ENCODE measurements at regions not wholly inside any gene's neighbourhood (a gene's known extent, or its start where the extent isn't known, plus 50 kb on each side); places are given as distances from the start of the nearest gene placed in this dataset.

GRCh38 chr2:24439971-24440340, 51.1 kb upstream of the NCOA1 start:
- Histone ChIP-seq H3K9ac (ENCODE audit: insufficient read length) (no peak overlapping the region), H3K9me3 (ENCODE audit: low read depth, low read length) (no peaks in the 10 kb centered on the region), H3K27ac (no peak overlapping the region), H3K4me3 (no peak overlapping the region), H3K36me3 (ENCODE audit: insufficient read depth, low read length) (no peaks in the 10 kb centered on the region)
- DNase-seq (ENCODE audit: low read depth, low spot score), result no peak
- TF ChIP-seq EZH2 (IDR thresholded peaks at IDR 0.05), result no peak
- TF ChIP-seq POLR2AphosphoS5 (IDR thresholded peaks at IDR 0.05; ENCODE audit: borderline replicate concordance, low read depth, low read length), result no peak
- no peak for TF ChIP-seq FOXP2 (optimal IDR thresholded peaks at IDR 0.05; ENCODE audit: control extremely low read depth, extremely low read length, insufficient read depth)

- Histone ChIP-seq H3K9me3 (ENCODE audit: low read depth, low read length) (no peaks in the 10 kb centered on the region), H3K9ac (ENCODE audit: insufficient read length) (no peak overlapping the region), H3K4me3 (no peak overlapping the region), H3K36me3 (ENCODE audit: insufficient read depth, low read length) (no peaks in the 10 kb centered on the region), H3K27ac (no peak overlapping the region)
- DNase-seq (ENCODE audit: low read depth, low spot score), result no peak
- TF ChIP-seq POLR2AphosphoS5 (IDR thresholded peaks at IDR 0.05; ENCODE audit: borderline replicate concordance, low read depth, low read length) (no peak), EZH2 (IDR thresholded peaks at IDR 0.05) (no peak), FOXP2 (optimal IDR thresholded peaks at IDR 0.05; ENCODE audit: control extremely low read depth, extremely low read length, insufficient read depth) (no peak)
Observed at GRCh38 chr2:24439280-24439970, 51.6 kb upstream of the NCOA1 start.

GRCh38 chr2:24438106-24438505, 52.9 kb upstream of the NCOA1 start:
- no peak overlapping the region for H3K4me3 ChIP-seq
- H3K9me3 ChIP-seq (ENCODE audit: low read depth, low read length), result no peaks in the 10 kb centered on the region
- TF ChIP-seq POLR2AphosphoS5 (IDR thresholded peaks at IDR 0.05; ENCODE audit: borderline replicate concordance, low read depth, low read length) (no peak), FOXP2 (optimal IDR thresholded peaks at IDR 0.05; ENCODE audit: control extremely low read depth, extremely low read length, insufficient read depth) (no peak), EZH2 (IDR thresholded peaks at IDR 0.05) (no peak)
- DNase-seq (ENCODE audit: low read depth, low spot score), result no peak
- 0 out of 2 replicates have a peak overlapping the region, but pooled peaks have one; percentile 8 for H3K27ac ChIP-seq
- H3K36me3 ChIP-seq (ENCODE audit: insufficient read depth, low read length), result no peaks in the 10 kb centered on the region
- no peak overlapping the region for H3K9ac ChIP-seq (ENCODE audit: insufficient read length)

- TF ChIP-seq POLR2AphosphoS5 (IDR thresholded peaks at IDR 0.05; ENCODE audit: borderline replicate concordance, low read depth, low read length) (no peak), EZH2 (IDR thresholded peaks at IDR 0.05) (no peak), FOXP2 (optimal IDR thresholded peaks at IDR 0.05; ENCODE audit: control extremely low read depth, extremely low read length, insufficient read depth) (no peak)
- H3K27ac ChIP-seq, result peak overlapping the region; percentile 82
- peak; percentile 83 for DNase-seq (ENCODE audit: low read depth, low spot score)
- H3K4me3 ChIP-seq, result peak overlapping the region; percentile 70
- H3K9ac ChIP-seq (ENCODE audit: insufficient read length), result no peak overlapping the region
- H3K36me3 ChIP-seq (ENCODE audit: insufficient read depth, low read length), result no peaks in the 10 kb centered on the region
- no peaks in the 10 kb centered on the region for H3K9me3 ChIP-seq (ENCODE audit: low read depth, low read length)
Observed at GRCh38 chr2:24435391-24436316, 55.4 kb upstream of the NCOA1 start.

- Histone ChIP-seq H3K27ac (no peak overlapping the region), H3K36me3 (ENCODE audit: insufficient read depth, low read length) (no peaks in the 10 kb centered on the region), H3K9ac (ENCODE audit: insufficient read length) (no peak overlapping the region), H3K4me3 (no peak overlapping the region), H3K9me3 (ENCODE audit: low read depth, low read length) (no peaks in the 10 kb centered on the region)
- DNase-seq (ENCODE audit: low read depth, low spot score), result no peak
- no peak for TF ChIP-seq POLR2AphosphoS5 (IDR thresholded peaks at IDR 0.05; ENCODE audit: borderline replicate concordance, low read depth, low read length)
- no peak for TF ChIP-seq EZH2 (IDR thresholded peaks at IDR 0.05)
- TF ChIP-seq FOXP2 (optimal IDR thresholded peaks at IDR 0.05; ENCODE audit: control extremely low read depth, extremely low read length, insufficient read depth), result no peak
Observed at GRCh38 chr2:24434541-24434940, 56.5 kb upstream of the NCOA1 start.

GRCh38 chr2:24432735-24433134, 58.3 kb upstream of the NCOA1 start:
- no peak for DNase-seq (ENCODE audit: low read depth, low spot score)

GRCh38 chr2:24432121-24432520, 58.9 kb upstream of the NCOA1 start:
- H3K27ac ChIP-seq, result no peak overlapping the region
- no peak overlapping the region for H3K9ac ChIP-seq (ENCODE audit: insufficient read length)
- DNase-seq (ENCODE audit: low read depth, low spot score), result no peak
- no peaks in the 10 kb centered on the region for H3K36me3 ChIP-seq (ENCODE audit: insufficient read depth, low read length)
- no peaks in the 10 kb centered on the region for H3K9me3 ChIP-seq (ENCODE audit: low read depth, low read length)
- no peak overlapping the region for H3K4me3 ChIP-seq
- TF ChIP-seq FOXP2 (optimal IDR thresholded peaks at IDR 0.05; ENCODE audit: control extremely low read depth, extremely low read length, insufficient read depth) (no peak), POLR2AphosphoS5 (IDR thresholded peaks at IDR 0.05; ENCODE audit: borderline replicate concordance, low read depth, low read length) (no peak), EZH2 (IDR thresholded peaks at IDR 0.05) (no peak)

More at GRCh38 chr2:24432735-24433134, 58.3 kb upstream of the NCOA1 start:
- TF ChIP-seq POLR2AphosphoS5 (IDR thresholded peaks at IDR 0.05; ENCODE audit: borderline replicate concordance, low read depth, low read length), result no peak
- no peak for TF ChIP-seq FOXP2 (optimal IDR thresholded peaks at IDR 0.05; ENCODE audit: control extremely low read depth, extremely low read length, insufficient read depth)
- Histone ChIP-seq H3K4me3 (no peak overlapping the region), H3K9me3 (ENCODE audit: low read depth, low read length) (no peaks in the 10 kb centered on the region), H3K27ac (no peak overlapping the region), H3K9ac (ENCODE audit: insufficient read length) (no peak overlapping the region), H3K36me3 (ENCODE audit: insufficient read depth, low read length) (no peaks in the 10 kb centered on the region)
